Fibroblast of villous mesenchyme (primary cell): ENCODE measurements at regions not wholly inside any gene's neighbourhood (a gene's known extent, or its start where the extent isn't known, plus 50 kb on each side); places are given as distances from the start of the nearest gene placed in this dataset.
"Not testable (repeated sequence)": the region's sequence is repeated elsewhere in the genome, so short reads cannot be mapped to it uniquely, and the experiment has no call there.

ENCODE experiments used
- DNase-seq: peaks from one replicate; pipeline ENCODE4 v3.0.0-alpha.2; 2010; ENCODE audit warnings: low read depth
- H3K4me3 ChIP-seq: 2 replicates; pipeline ENCODE4 v1.5.1; 2011; ENCODE audit warnings: low read depth, mild to moderate bottlenecking, low read length
- TF ChIP-seq, protein P1 (sequence below): IDR thresholded peaks from 2 replicates; pipeline ENCODE4 v1.5.1; 2012; ENCODE audit warnings: low read depth, mild to moderate bottlenecking, low read length; ENCODE audit not compliant: insufficient read depth

DNA sequence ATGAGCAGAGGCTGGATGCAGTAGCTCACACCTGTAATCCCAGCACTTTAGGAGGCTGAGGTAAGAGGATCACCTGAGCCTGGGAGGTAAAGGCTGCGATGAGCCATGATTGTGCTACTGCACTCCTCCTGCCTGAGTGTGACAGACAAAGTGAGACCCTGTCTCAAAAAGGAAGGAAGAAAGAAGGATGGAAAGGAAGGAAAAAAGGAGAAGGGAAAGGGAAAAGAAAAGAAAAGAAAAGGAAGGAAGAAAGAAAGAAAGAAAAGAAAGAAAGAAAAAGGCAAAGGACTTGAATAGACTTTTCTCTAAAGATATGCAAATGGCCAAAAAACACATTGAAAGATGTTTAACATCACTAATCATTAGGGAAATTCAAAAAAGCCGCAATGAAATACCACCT is 215.3 kb upstream of the MYLIP start:
- no peak overlapping the region for H3K4me3 ChIP-seq
- no peak for DNase-seq
- TF ChIP-seq, protein P1, sequence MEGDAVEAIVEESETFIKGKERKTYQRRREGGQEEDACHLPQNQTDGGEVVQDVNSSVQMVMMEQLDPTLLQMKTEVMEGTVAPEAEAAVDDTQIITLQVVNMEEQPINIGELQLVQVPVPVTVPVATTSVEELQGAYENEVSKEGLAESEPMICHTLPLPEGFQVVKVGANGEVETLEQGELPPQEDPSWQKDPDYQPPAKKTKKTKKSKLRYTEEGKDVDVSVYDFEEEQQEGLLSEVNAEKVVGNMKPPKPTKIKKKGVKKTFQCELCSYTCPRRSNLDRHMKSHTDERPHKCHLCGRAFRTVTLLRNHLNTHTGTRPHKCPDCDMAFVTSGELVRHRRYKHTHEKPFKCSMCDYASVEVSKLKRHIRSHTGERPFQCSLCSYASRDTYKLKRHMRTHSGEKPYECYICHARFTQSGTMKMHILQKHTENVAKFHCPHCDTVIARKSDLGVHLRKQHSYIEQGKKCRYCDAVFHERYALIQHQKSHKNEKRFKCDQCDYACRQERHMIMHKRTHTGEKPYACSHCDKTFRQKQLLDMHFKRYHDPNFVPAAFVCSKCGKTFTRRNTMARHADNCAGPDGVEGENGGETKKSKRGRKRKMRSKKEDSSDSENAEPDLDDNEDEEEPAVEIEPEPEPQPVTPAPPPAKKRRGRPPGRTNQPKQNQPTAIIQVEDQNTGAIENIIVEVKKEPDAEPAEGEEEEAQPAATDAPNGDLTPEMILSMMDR, result no peak

DNA sequence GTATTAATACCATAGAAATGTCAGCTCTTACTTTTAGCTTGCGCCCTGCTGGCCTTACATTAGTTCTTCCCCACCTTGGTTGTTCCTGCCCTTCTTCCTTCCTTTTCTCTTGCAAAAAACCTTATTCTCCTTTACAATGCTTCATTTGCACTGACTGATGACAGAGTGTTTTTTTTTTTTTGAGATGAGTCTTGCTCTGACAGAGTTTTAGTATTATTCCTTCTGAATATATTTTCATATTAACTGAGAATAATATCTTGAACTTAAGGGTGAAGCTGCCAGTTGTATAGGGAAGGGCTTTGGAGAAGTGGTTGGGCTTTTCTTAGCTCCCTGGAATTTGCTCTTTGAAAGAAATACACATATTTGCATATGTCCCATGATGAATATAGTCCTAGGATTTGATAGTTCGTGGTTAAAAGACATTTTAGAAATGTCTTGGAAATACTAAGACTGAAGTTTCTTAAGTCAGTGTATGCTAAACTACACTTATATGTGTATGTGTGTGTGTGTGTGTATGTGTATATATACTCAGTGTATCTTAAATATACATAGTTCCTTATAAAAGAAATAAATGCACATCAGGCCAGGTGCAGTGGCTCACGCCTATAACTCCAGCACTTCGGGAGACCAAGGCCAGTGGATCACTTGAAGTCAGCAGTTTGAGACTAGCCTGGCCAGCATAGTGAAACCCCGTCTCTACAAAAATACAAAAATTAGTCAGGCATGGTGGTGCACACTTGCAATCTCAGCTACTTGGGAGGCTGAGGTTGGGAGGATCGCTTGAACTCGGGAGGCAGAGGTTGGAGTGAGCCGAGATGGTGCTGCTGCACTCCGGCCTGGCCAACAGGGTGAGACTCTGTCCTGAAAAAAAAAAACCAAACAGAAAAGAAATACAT is 216.1 kb upstream of the MYLIP start:
- DNase-seq, result no peak
- H3K4me3 ChIP-seq, result no peak overlapping the region
- TF ChIP-seq, protein P1, result no peak

DNA sequence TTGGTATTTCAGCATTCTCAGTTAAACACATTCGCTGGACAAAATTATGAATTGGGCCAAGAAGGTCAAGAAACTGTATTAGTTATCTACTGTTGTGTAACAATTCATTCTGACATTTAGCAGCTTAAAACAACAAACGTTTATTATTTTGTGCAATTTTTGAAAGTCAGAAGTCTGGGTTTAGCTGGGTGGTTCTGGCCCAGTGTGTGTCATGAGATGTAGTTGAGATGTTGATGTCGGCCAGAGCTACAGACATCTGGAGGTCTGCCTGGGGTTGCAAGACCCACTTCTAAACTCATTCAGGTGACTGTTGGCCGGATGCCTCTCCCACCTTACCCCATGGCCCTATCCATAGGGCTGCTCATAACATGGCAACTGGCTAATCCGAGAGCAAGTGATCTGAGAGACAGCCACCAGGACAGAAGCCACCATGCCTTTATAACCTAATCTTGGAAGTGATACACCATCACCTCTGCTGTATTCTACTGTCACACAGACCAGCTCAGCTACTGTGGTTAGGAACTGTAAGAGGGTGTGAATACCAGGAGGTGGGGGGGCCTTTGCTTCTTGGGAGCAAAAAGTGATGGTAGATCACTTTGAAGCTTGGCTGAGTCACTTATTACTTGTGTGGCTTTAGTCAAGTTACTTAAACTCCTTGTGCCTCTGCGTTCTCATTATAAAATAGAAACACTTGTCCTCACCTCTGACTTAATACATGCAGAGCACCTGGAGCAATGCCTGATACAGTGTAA is 217.0 kb upstream of the MYLIP start:
- TF ChIP-seq, protein P1, result no peak
- H3K4me3 ChIP-seq, result no peak overlapping the region
- DNase-seq, result no peak

DNA sequence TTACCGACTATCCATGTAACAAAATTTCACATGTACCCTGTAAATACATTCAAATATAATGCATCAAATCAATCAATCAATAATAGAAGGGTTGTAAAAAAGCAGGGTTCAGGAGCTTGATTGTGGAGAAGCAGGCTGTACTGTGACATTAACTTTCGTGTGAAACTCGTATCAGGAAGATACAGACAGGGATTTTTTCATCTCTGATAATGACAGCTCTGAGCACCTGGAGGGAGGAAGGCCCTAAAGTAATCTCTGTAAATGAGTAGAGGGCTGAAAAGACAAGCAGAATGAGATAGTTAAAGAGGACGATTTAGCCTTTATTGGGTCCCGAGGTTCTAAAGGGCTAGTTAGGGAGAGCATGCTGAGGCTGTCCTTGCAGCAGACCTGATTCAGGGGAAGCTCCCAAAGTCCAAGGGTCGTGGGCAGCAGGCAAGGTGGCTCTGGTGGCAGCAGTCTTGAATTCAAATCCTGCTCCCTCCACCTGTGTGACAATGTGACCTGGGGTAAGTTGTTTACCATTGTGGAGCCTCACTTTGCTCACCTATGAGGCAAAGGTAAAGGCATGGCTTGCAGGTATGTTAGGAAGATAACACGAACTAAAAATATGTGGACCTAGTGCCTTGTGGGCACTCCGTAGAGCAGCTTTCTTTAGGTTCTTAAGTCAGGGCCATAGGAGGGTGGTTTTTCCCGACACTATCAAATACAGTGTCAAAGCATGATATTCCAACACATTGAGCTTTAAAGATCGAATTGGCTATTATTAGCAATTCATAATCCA is 219.4 kb upstream of the MYLIP start:
- no peak overlapping the region for H3K4me3 ChIP-seq
- DNase-seq, result no peak
- TF ChIP-seq, protein P1, result no peak

DNA sequence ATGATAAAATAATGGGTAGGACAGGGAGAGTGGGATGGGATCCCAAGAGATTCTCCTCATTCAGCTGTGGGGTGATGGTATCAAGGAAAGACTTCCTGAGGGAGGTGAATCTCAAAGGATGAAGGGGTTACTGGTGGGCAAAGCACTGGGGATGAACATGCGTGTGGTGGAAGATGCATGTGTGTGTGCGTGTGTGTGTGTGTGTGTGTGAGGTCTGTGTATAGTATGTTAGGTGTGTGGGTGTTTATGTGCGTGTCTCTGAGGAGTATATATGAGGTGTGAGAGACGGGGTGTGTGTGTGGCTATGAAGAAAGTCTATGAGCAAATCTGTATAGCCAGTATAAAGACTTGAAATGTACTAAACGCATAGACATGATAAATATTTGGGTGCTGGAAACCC is 220.0 kb upstream of the MYLIP start:
- TF ChIP-seq, protein P1, result no peak
- no peak for DNase-seq
- H3K4me3 ChIP-seq, result no peak overlapping the region

DNA sequence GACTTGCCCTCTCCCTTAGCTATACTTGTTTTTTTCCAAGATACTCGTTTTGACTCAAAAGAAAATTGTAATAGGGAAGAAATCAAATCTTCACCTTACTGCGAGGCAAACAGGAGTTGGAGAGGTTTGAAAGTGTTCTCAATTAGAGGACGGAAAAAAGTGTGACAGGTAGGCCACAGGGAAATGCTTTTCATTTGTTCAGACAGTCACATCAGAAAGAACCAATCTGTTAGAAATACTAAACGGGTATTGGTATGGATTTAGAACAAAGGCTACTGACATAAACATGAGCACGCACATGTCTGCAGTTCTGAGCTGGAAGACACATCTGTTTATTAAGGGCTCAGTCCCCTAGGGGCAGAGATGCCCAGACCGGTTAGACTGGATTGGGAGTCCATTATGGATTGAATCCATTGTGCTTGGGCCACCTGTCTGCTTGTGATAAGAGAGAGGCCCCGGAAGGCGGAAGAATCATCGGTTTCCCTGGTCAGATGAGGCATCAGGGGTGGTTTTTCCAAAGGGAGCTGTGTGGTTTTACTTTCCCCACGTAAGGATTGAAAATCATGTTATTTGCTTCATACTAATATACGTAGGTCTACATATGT is 220.9 kb upstream of the MYLIP start:
- no peak overlapping the region for H3K4me3 ChIP-seq
- DNase-seq, result no peak
- TF ChIP-seq, protein P1, result no peak

DNA sequence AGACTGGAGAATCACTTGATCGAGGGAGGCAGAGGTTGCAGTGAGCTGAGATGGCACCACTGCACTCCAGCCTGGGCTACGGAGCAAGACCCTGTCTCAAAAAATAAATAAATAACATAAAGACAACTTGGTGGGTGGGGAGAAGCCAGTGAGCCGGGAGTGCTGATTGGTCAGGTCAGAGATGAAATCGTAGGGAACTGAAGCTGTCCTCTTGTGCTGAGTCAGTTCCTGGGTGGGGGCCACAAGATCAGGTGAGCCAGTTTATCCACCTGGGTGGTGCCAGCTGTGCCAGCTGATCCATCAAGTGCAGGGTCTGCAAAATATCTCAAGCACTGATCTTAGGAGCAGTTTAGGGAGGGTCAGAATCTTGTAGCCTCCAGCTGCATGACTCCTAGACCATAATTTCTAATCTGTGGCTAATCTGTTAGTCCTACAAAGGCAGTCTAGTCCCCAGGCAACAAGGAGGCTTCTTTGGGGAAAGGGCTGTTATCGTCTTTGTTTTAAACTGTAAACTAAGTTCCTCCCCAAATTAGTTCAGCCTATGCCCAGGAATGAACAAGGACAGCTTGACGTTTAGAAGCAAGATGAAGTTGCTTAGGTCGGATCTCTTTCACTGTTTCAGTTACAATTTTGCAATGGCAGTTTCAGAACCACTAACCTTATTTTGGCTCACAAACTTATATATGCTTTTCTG is 221.5 kb upstream of the MYLIP start:
- not testable (repeated sequence) for DNase-seq, H3K4me3 ChIP-seq
